H9 (cell line): ENCODE measurements at regions not wholly inside any gene's neighbourhood (a gene's known extent, or its start where the extent isn't known, plus 50 kb on each side); places are given as distances from the start of the nearest gene placed in this dataset.

Experiments
- DNase-seq: peaks from one replicate; pipeline ENCODE4 v3.0.0-alpha.2; 2017
- H2AFZ ChIP-seq: one replicate; pipeline ENCODE4 v1.6.1; 2013; ENCODE audit warnings: mild to moderate bottlenecking, low read length, control low read depth, moderate library complexity
- H2AK5ac ChIP-seq: 2 replicates; pipeline ENCODE4 v1.6.1; 2013; ENCODE audit warnings: low read length, control low read depth, mixed read lengths; ENCODE audit not compliant: insufficient read length
- H2BK120ac ChIP-seq: one replicate; pipeline ENCODE4 v1.6.1; 2013; ENCODE audit warnings: low read depth, mild to moderate bottlenecking, low read length, control low read depth, inconsistent platforms; ENCODE audit not compliant: poor library complexity, severe bottlenecking
- H2BK12ac ChIP-seq: 2 replicates; pipeline ENCODE4 v1.6.1; 2013; ENCODE audit warnings: low read length, control low read depth, mixed read lengths, low read depth; ENCODE audit not compliant: insufficient read length
- H2BK15ac ChIP-seq: 2 replicates; pipeline ENCODE4 v1.6.1; 2013; ENCODE audit warnings: low read depth, low read length, control low read depth
- H2BK20ac ChIP-seq: one replicate; pipeline ENCODE4 v1.6.1; 2013; ENCODE audit warnings: low read depth, mild to moderate bottlenecking, low read length, control low read depth, inconsistent platforms; ENCODE audit not compliant: poor library complexity, severe bottlenecking
- H2BK5ac ChIP-seq: 2 replicates; pipeline ENCODE4 v1.6.1; 2013; ENCODE audit warnings: low read length, control low read depth, mixed read lengths; ENCODE audit not compliant: insufficient read length
- H3K14ac ChIP-seq: 2 replicates; pipeline ENCODE4 v1.6.1; 2013; ENCODE audit warnings: low read length, control low read depth; ENCODE audit not compliant: insufficient read depth
- H3K18ac ChIP-seq: 2 replicates; pipeline ENCODE4 v1.6.1; 2013; ENCODE audit warnings: low read depth, mild to moderate bottlenecking, mixed read lengths, low read length, control low read depth; ENCODE audit not compliant: insufficient read length
- H3K23ac ChIP-seq: 2 replicates; pipeline ENCODE4 v1.6.1; 2013; ENCODE audit warnings: low read length, control low read depth, mixed read lengths, low read depth; ENCODE audit not compliant: insufficient read length
- H3K23me2 ChIP-seq: 2 replicates; pipeline ENCODE4 v1.6.1; 2013; ENCODE audit warnings: low read depth, mild to moderate bottlenecking, mixed read lengths, low read length, control low read depth; ENCODE audit not compliant: insufficient read length, poor library complexity, severe bottlenecking
- H3K27ac ChIP-seq: 2 replicates; pipeline ENCODE4 v1.5.1; 2013; ENCODE audit warnings: low read length, control low read depth, mixed read lengths, low read depth; ENCODE audit not compliant: insufficient read length
- H3K27me3 ChIP-seq: 2 replicates; pipeline ENCODE4 v1.6.1; 2013; ENCODE audit warnings: low read length, control low read depth, inconsistent platforms; ENCODE audit not compliant: insufficient read depth
- H3K4ac ChIP-seq: 2 replicates; pipeline ENCODE4 v1.6.1; 2013; ENCODE audit warnings: low read depth, mild to moderate bottlenecking, control low read depth, inconsistent platforms, low read length, moderate library complexity
- H3K4me1 ChIP-seq: 2 replicates; pipeline ENCODE4 v1.6.1; 2013; ENCODE audit warnings: low read length, control low read depth, inconsistent platforms; ENCODE audit not compliant: insufficient read depth
- H3K4me2 ChIP-seq: 2 replicates; pipeline ENCODE4 v1.6.1; 2013; ENCODE audit warnings: low read length, control low read depth, mixed read lengths; ENCODE audit not compliant: insufficient read length, insufficient read depth
- H3K56ac ChIP-seq: 2 replicates; pipeline ENCODE4 v1.6.1; 2013; ENCODE audit warnings: low read depth, mild to moderate bottlenecking, mixed read lengths, low read length, control low read depth; ENCODE audit not compliant: insufficient read length
- H3K79me1 ChIP-seq: 2 replicates; pipeline ENCODE4 v1.6.1; 2013; ENCODE audit warnings: low read depth, mild to moderate bottlenecking, moderate library complexity, low read length, control low read depth, inconsistent platforms; ENCODE audit not compliant: insufficient read depth, poor library complexity, severe bottlenecking
- H3K79me2 ChIP-seq: 2 replicates; pipeline ENCODE4 v1.6.1; 2013; ENCODE audit warnings: low read length, control low read depth, inconsistent platforms; ENCODE audit not compliant: insufficient read depth
- H3K9ac ChIP-seq: 2 replicates; pipeline ENCODE4 v1.6.1; 2013; ENCODE audit warnings: low read length, control low read depth, mixed read lengths; ENCODE audit not compliant: insufficient read length; ENCODE audit errors: extremely low read depth
- H3K9me3 ChIP-seq: one replicate; pipeline ENCODE4 v1.6.1; 2013; ENCODE audit warnings: low read depth, low read length, inconsistent platforms; ENCODE audit not compliant: control insufficient read depth
- H3T11ph ChIP-seq: one replicate; pipeline ENCODE4 v1.6.1; 2013; ENCODE audit warnings: mild to moderate bottlenecking, low read length, control low read depth, inconsistent platforms
- H4K20me1 ChIP-seq: one replicate; pipeline ENCODE4 v1.6.1; 2013; ENCODE audit not compliant: control insufficient read depth, insufficient read length, insufficient read depth
- H4K5ac ChIP-seq: 2 replicates; pipeline ENCODE4 v1.6.1; 2013; ENCODE audit warnings: low read depth, mild to moderate bottlenecking, mixed read lengths, low read length, control low read depth; ENCODE audit not compliant: insufficient read length
- H4K8ac ChIP-seq: replicated peaks from 2 replicates; pipeline ENCODE4 v1.6.1; 2013; ENCODE audit warnings: low read length, control low read depth, mixed read lengths, low read depth; ENCODE audit not compliant: insufficient read length
- H4K91ac ChIP-seq: 2 replicates; pipeline ENCODE4 v1.6.1; 2013; ENCODE audit warnings: low read depth, mild to moderate bottlenecking, moderate library complexity, mixed read lengths, low read length, control low read depth; ENCODE audit not compliant: insufficient read length
- H3K27ac Mint-ChIP-seq, 3 experiments: 2 replicates in 2 of 3; 3 replicates in 1 of 3; pipeline ENCODE4 v1.8.0; 2020 to 2021; ENCODE audit warnings: mixed read lengths in 3 of 3, mild to moderate bottlenecking in 1 of 3, moderate library complexity in 1 of 3
- H3K27me3 Mint-ChIP-seq: 2 replicates; pipeline ENCODE4 v1.8.0; 2021; ENCODE audit warnings: low read depth, mild to moderate bottlenecking, moderate library complexity, mixed read lengths
- H3K36me3 Mint-ChIP-seq, 3 experiments: 2 replicates in 2 of 3; 3 replicates in 1 of 3; pipeline ENCODE4 v1.8.0; 2020 to 2021; ENCODE audit warnings: low read depth in 3 of 3, mixed read lengths in 3 of 3; ENCODE audit not compliant: insufficient read depth in 1 of 3
- H3K4me1 Mint-ChIP-seq, 2 experiments: 2 replicates each; pipeline ENCODE4 v1.8.0; 2020; ENCODE audit warnings: mixed read lengths in 2 of 2
- H3K4me3 Mint-ChIP-seq, 2 experiments: 2 replicates in 1 of 2; 3 replicates in 1 of 2; pipeline ENCODE4 v1.8.0; 2020 to 2021; ENCODE audit warnings: mild to moderate bottlenecking in 2 of 2, mixed read lengths in 2 of 2, moderate library complexity in 1 of 2
- H3K9me3 Mint-ChIP-seq, 2 experiments: 2 replicates in 1 of 2; 3 replicates in 1 of 2; pipeline ENCODE4 v1.8.0; 2020; ENCODE audit warnings: mild to moderate bottlenecking in 2 of 2, mixed read lengths in 2 of 2, moderate library complexity in 1 of 2
- WGBS: extraction: QIAGEN DNeasy Blood & Tissue Kit; methylation state at CpG from one replicate; pipeline ENCODE4 v1.1.7; 2013; ENCODE audit warnings: missing lambda C conversion rate, low lambda C conversion rate, mixed read lengths; ENCODE audit not compliant: insufficient read length; ENCODE audit errors: extremely low coverage; 5-methylcytosine and 5-hydroxymethylcytosine counted together
- TF ChIP-seq, protein P1 (sequence below): fragments of 200-600 bp; sonication (generic); conservative IDR thresholded peaks from 3 replicates; pipeline ENCODE4 v1.8.0; 2021; ENCODE audit warnings: antibody characterized with exemption, mild to moderate bottlenecking

DNA sequence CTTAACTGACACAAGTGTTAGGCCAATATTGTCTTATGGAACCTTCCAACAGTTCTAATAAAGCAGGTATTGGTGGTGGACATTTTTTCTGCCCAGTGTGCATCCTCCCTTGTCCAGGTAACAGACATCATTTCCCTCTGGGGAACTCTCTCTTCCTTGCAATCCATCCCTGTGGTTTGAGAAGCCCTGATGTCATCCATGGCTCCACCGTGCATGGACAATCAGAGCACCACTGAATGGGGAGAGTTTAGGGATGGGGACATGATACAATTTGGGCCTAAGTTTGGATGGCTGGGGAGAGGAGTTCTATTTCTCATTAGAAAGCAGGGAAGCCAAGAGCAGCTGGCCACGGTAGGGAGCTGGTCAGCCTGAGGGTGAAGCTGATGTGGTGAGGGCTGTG is 60.2 kb upstream of the ZFP64 start:
- H3K14ac ChIP-seq: no peak overlapping the region
- no peak overlapping the region for H4K91ac ChIP-seq
- no peak overlapping the region for H3K18ac ChIP-seq
- WGBS: no CpG with 5 or more reads among the region's 2 CpGs
- no peak overlapping the region for H3K4ac ChIP-seq
- H3K23me2 ChIP-seq: no peaks in the 10 kb centered on the region
- no peaks in the 10 kb centered on the region for H3K79me2 ChIP-seq
- H3K4me3 Mint-ChIP-seq: no peak overlapping the region
- H3K27ac Mint-ChIP-seq: no peak overlapping the region
- no peaks in the 10 kb centered on the region for H3K4me1 ChIP-seq
- no peak overlapping the region for H2BK15ac ChIP-seq
- H4K5ac ChIP-seq: no peak overlapping the region
- H3K9me3 Mint-ChIP-seq: peaks cover 2 to 4% of the 10 kb centered on the region in 2 experiments; a peak in 3 of 5 replicates
- no peak overlapping the region for H3K4me2 ChIP-seq
- TF ChIP-seq, protein P1, sequence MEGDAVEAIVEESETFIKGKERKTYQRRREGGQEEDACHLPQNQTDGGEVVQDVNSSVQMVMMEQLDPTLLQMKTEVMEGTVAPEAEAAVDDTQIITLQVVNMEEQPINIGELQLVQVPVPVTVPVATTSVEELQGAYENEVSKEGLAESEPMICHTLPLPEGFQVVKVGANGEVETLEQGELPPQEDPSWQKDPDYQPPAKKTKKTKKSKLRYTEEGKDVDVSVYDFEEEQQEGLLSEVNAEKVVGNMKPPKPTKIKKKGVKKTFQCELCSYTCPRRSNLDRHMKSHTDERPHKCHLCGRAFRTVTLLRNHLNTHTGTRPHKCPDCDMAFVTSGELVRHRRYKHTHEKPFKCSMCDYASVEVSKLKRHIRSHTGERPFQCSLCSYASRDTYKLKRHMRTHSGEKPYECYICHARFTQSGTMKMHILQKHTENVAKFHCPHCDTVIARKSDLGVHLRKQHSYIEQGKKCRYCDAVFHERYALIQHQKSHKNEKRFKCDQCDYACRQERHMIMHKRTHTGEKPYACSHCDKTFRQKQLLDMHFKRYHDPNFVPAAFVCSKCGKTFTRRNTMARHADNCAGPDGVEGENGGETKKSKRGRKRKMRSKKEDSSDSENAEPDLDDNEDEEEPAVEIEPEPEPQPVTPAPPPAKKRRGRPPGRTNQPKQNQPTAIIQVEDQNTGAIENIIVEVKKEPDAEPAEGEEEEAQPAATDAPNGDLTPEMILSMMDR: no peak
- H4K20me1 ChIP-seq: no peaks in the 10 kb centered on the region
- no peak overlapping the region for H3K23ac ChIP-seq
- no peaks in the 10 kb centered on the region for H3K27me3 ChIP-seq
- H3K27me3 Mint-ChIP-seq: peaks cover 5% of the 10 kb centered on the region
- no peak for DNase-seq
- no peak overlapping the region for H2AFZ ChIP-seq
- no peaks in the 10 kb centered on the region for H3K79me1 ChIP-seq
- no peaks in the 10 kb centered on the region for H3K4me1 Mint-ChIP-seq
- H3K9me3 ChIP-seq: no peaks in the 10 kb centered on the region
- no peak overlapping the region for H3K9ac ChIP-seq
- H3K36me3 Mint-ChIP-seq: no peaks in the 10 kb centered on the region
- no peak overlapping the region for H4K8ac ChIP-seq
- H2BK20ac ChIP-seq: no peak overlapping the region
- no peak overlapping the region for H3K27ac ChIP-seq
- no peak overlapping the region for H3T11ph ChIP-seq
- no peak overlapping the region for H2BK12ac ChIP-seq
- no peak overlapping the region for H2BK120ac ChIP-seq
- no peak overlapping the region for H2BK5ac ChIP-seq
- no peak overlapping the region for H2AK5ac ChIP-seq
- H3K56ac ChIP-seq: no peak overlapping the region
